ENCODE measurements at regions not wholly inside any gene's neighbourhood (a gene's known extent, or its start where the extent isn't known, plus 50 kb on each side); places are given as distances from the start of the nearest gene placed in this dataset.

DNA sequence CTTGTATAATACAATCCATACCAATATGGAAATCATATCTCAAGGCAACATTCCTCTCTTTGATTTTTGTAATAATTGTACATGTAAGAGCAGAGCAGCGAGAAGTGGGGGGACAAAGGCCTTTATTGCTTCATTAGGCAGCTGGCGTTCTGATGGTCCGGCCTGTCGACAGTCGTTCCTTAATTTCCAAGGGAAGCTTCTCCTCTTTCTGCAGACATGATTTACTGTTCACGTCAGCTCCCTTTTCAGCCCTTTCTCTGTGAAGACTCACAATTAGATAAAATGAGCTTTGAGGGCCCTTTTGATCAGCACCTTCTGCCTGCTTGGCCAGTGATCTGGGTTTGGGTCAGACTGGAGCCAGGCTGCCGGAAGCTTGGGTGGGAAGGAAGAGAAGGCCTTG lies 65.6 kb upstream of the CTBP2 start:
- FAIRE-seq, result no peak
- no peak for DNase-seq (ENCODE audit: insufficient read length, low spot score)

DNA sequence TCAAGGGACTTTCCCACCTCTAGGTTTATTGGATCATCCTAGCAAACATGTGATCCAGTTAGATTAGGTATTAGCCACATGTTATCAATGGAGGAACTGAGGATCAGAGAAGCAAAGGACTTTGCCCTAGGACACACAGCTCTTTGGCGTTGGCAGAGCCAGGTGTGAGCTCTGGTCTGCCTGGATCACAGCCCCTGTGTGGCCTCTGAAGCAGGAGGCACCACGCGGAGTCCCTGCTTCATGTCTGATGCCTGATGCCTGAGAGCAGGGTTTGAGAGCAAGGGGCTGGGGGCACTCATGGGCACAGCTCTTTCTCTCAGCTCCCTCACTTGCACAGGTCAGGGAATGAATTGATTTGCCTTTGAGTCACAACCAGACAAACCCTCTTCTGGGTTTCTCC lies 64.7 kb upstream of the CTBP2 start:
- FAIRE-seq (no peak), DNase-seq (ENCODE audit: insufficient read length, low spot score) (no peak)

DNA sequence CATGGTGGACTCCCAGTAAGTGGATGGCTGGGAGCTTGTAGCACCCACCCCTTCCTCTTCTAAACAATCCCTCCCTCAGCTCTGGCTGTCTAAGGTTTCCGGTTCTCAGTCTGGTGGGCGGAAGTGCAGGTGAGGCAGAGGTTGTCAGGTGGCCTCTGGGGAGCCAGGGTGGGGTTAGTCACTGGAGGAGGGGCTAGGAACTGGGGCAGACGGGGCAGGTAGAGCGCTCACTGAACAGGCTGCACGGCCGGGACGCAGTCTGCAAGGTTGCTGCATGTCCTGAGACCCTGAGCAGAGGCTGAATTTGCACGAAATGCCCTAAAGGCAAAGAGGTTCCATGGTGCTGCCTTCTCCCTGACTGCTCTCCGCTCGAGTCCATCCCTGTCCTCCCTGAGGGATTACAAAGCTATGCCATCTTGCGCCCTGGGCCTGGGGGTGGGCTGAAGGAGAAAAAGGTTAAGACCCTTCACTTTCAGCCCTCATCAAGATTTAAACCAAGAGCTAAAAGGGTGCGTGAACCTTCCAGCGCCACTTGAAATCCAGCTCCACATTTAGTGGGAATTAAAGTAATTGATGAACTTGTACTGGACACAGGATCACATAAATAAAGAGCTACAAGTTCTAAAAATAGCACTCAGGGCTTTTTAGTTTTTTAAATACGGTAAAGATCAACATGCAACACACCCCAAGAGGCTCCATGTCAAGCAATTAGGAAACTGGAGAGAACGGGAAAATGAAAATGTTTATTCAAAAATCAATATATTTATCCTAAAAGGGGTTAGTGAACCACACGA lies 62.3 kb upstream of the CTBP2 start:
- no peak for FAIRE-seq
- DNase-seq (ENCODE audit: insufficient read length, low spot score), result no peak

DNA sequence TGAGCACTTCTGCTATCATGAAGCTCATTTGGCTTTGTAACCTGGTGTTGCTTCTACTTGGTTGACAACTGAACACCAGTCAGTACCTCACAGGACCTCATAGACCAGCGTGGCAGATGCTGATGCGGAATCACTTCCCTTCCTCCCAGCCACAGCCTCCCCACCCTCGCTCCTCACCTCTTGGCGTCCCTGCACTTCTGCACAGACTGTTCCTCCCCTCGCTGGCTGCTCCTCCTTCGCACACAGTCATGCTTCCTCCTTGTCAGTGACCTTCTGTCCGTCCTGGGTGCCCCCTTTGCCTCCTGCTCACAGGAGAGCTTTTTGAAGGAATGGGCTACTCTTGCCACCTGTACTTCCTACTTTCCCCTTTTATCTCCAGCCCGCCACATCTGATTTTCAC lies 61.4 kb upstream of the CTBP2 start:
- no peak for DNase-seq (ENCODE audit: insufficient read length, low spot score)
- no peak for FAIRE-seq

DNA sequence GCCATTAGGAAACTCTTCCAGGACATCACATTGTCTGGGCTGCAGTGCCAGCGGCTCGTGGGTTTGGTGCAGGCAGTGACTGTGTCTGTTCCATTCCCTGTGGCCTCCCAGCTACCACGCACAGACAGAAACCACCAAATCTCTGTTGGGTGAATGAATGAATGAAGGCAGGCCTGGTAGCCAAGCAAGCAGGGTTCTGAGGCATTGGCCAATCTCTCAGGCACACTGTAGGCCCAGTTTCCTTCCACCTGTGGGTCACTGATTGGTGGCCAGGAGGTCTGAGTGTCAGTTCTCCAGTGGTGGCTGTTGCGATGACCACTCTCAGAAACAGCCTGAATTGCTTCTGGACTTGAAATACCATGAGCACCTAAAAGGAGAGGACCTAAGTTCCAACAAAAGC lies 59.4 kb upstream of the CTBP2 start:
- DNase-seq (ENCODE audit: insufficient read length, low spot score) (no peak), FAIRE-seq (no peak)

DNA sequence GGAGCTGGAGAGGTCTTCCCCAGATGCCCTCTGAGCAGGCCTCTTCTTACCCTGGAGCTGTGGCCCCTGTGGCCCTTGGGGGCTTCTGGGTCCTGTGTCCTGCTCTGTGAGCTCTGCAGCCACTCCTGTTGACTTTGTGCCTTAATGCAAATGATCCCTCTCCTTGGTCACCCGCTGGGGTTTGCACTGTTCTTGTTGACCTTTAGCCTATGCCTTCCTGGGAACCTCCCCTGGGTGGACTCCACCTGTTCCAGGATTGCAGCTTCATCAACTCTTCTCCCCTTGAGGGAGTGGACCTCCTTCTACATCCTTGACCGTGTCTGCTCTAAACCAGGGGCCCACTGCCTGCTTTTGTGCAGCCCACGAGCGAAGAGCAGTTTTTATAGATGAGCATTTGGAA lies 58.6 kb upstream of the CTBP2 start:
- FAIRE-seq (no peak), DNase-seq (ENCODE audit: insufficient read length, low spot score) (no peak)

DNA sequence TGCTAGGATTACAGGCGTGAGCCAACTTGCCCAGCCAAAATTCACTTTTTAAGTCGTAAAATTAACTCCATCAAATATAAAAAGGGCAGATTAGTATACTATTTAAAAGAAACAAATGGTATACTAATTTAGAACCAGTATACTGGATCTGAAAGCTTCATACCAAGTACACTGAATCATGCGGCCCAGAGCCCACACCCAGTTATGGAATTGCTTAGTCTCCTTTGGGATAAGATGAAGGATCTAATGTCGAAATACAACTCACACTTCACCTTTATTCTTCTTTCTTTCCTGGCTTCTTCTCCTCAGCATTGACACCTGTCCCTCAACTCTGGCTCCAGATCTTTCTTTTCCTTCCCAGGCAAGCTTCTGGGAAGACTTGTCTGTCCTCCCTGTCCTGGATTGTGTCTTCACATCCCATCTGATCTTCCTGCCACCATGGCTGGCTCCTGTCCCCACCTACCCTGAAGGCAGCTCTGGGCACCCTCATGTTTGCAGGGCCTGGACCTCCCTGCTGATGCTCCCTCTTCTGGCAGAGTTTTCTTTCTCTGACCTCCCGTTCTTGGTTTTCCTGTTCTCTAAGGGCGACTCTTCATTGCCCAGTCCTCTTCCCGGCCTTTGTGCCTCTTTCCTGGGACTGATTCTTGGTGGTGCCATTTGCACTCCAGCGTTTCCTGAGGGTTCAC lies 57.8 kb upstream of the CTBP2 start:
- no peak for DNase-seq (ENCODE audit: insufficient read length, low spot score)

DNA sequence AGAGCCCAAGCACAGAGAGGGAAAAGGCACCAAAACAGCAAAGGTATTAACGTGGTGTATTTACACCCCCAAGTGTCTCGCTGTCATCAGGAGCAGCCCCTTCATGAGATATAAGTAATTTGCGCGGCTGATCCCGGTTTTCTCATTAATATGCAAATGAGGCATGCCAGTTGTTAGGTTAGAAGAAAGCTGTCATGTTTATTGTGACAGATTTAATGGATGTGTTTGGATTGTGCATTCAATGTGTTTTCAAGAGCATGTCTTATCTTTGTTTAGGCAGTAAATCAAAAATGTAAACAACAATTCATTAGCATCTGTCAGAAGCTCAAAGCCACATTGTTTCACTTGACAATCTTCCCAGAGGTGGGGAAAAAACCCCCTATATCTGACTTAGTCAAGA lies 56.5 kb upstream of the CTBP2 start:
- FAIRE-seq, result no peak
- no peak for DNase-seq (ENCODE audit: insufficient read length, low spot score)

More for the DNA sequence above, 57.8 kb upstream of the CTBP2 start:
- FAIRE-seq, result no peak

DNA sequence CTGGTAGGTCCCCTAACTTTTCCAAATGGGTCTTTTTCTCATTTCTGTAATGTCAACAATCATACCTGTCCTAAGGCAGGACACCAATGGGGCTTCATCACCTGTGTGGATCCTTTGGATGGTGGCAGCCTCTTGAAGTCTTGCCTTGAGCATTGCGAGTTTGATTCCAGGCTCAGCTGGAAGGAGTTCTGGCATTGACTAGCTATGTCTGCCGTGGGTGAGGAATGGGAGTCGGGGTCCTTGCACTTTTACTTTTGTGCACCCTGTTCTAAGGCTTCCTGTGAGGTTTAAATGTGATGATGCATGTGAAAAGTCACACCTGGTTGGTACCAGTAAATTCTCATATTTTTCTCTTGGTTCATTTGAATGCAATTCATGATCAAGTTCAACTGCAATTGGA lies 55.9 kb upstream of the CTBP2 start:
- FAIRE-seq, result no peak
- DNase-seq (ENCODE audit: insufficient read length, low spot score), result no peak

DNA sequence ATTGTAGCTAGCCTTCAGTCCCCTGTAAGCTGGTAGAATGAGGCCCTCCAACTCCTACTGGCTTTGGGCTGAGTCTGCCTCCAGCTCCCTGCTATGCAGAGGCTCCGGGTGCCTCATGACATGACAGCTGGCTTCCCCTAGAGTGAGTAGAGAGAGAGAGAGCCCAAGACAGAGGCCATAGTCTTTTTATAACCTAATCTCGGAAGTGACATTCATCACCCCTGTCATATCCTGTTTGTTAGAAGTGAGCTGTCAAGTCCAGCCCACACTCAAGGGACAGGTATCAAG lies 53.9 kb upstream of the CTBP2 start:
- no peak for DNase-seq (ENCODE audit: insufficient read length, low spot score)
- FAIRE-seq, result no peak

DNA sequence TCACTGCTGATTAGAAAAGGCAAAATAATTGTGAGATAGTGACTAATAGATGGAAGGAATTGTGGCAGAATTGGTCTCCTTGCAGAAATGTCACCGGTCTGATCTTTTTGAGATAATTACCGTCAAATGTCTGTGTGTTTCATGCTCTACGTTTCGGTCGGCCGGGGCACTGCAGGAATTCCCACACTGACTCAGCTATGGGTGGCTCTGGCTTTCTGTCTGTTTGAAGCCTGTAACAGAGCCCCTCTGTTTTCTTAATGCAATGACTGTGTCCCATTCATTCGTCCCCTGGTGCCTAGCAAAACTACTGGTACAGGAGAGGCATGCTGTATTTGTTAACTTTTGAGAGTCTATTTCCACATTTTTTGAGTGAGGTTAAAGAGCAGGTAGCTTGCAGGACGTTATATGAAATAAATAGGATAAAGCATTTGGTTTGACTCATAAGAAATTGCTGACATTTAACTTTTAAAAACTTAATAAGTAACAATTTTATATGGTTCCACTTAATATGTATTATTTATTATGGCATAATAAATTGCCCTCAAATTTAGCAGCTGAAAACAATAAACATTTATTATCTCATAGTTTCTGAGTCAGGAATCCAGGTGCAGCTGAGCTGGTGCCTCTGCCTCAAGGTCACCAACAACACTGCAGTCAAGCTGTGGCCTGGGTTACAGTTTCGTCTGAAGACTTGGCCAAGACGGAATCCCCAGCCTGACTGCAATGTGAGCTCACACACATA lies 53.3 kb upstream of the CTBP2 start:
- FAIRE-seq (no peak), DNase-seq (ENCODE audit: insufficient read length, low spot score) (no peak)

DNA sequence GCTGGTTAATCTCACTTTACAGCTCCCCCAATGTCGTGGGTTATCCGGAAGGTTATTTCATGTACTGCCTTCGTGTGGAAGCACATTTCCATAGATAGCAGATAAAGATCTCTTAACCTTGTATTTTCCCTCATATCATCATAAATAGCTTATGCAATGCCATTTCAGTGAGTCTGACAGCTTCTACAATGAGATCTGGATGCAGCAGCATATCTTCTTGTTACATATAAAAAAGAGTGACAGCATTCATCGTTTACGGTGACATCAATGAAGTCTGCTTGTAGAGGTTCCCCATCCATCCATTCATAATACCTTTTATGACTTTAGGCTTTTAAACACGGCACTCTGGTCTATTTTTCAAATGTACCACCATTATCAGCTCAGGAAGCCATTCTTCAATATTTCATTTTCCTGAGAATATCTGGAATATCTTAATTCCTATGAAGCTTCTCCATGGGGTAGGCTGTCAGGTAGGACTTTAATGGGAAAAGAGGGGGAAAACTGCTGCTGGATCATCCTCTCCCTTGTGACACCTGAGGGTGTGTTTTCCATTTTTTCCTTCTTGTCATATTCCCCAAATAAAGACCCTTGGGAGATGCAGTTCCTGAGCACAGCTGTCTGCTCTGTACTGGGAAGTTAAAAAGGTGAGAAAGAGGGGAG lies 51.9 kb upstream of the CTBP2 start:
- no peak for DNase-seq (ENCODE audit: insufficient read length, low spot score)
- FAIRE-seq, result no peak

Data from HTR-8/SVneo (cell line).